ENCODE measurements at regions not wholly inside any gene's neighbourhood (a gene's known extent, or its start where the extent isn't known, plus 50 kb on each side); places are given as distances from the start of the nearest gene placed in this dataset.
"Not testable (repeated sequence)": the region's sequence is repeated elsewhere in the genome, so short reads cannot be mapped to it uniquely, and the experiment has no call there.

DNA sequence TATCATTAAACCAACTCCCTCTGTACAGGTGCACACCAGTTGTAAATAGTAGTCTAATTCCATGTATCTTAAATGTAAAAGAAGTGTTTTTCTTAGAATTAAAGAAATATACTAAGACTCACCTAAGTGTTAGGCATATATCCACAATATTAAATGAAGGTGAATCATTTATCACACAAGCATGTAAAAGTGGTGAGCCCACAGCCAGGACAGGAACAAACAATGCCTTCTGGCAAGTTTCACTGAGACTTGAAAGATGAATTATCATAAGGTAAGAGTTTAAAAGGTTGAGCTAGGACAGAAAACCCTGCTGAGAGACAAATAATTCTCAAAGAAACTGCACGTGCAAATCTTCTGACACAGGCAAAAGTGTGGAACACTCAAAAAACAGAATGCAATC, 832.5 kb downstream of the TAF11L14 start:
- no peak for TF ChIP-seq ZFX (IDR thresholded peaks at IDR 0.05; ENCODE audit: borderline replicate concordance)
- TF ChIP-seq, protein P1, sequence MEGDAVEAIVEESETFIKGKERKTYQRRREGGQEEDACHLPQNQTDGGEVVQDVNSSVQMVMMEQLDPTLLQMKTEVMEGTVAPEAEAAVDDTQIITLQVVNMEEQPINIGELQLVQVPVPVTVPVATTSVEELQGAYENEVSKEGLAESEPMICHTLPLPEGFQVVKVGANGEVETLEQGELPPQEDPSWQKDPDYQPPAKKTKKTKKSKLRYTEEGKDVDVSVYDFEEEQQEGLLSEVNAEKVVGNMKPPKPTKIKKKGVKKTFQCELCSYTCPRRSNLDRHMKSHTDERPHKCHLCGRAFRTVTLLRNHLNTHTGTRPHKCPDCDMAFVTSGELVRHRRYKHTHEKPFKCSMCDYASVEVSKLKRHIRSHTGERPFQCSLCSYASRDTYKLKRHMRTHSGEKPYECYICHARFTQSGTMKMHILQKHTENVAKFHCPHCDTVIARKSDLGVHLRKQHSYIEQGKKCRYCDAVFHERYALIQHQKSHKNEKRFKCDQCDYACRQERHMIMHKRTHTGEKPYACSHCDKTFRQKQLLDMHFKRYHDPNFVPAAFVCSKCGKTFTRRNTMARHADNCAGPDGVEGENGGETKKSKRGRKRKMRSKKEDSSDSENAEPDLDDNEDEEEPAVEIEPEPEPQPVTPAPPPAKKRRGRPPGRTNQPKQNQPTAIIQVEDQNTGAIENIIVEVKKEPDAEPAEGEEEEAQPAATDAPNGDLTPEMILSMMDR (IDR thresholded peaks at IDR 0.05): no peak
- no peak overlapping the region for H3K27ac ChIP-seq

DNA sequence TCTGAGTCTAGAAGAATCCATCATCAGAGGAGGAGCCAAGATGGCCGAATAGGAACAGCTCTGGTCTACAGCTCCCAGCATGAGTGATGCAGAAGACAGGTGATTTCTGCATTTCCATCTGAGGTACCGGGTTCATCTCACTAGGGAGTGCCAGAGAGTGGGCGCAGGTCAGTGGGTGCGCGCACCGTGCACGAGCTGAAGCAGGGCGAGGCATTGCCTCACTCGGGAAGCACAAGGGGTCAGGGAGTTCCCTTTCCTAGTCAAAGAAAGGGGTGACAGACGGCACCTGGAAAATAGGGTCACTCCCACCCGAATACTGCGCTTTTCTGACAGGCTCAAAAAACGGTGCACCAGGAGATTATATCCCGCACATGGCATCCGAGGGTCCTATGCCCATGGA, 837.5 kb downstream of the TAF11L14 start:
- H3K27ac ChIP-seq: not testable (repeated sequence)

DNA sequence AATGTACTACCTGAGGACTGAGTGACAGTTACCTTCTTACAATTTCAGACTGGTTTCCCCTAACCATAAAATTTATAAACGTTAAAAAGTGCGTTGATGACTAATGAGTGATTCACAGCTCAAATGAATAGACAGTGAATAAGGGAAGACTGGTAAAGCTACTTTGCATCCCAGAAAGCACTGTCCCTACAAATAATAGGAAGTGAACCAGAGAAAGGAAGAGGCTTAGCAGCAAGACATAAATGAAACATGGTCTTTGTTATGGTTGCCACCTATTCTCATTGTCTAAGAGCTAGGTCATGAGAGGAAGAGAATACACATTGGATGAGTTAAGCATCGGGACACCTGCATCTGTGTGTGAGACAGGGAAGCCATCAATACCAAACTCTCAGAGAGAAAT, 849.2 kb downstream of the TAF11L14 start:
- TF ChIP-seq, protein P1 (IDR thresholded peaks at IDR 0.05): no peak
- TF ChIP-seq ZFX (IDR thresholded peaks at IDR 0.05; ENCODE audit: borderline replicate concordance): no peak
- no peak overlapping the region for H3K27ac ChIP-seq

DNA sequence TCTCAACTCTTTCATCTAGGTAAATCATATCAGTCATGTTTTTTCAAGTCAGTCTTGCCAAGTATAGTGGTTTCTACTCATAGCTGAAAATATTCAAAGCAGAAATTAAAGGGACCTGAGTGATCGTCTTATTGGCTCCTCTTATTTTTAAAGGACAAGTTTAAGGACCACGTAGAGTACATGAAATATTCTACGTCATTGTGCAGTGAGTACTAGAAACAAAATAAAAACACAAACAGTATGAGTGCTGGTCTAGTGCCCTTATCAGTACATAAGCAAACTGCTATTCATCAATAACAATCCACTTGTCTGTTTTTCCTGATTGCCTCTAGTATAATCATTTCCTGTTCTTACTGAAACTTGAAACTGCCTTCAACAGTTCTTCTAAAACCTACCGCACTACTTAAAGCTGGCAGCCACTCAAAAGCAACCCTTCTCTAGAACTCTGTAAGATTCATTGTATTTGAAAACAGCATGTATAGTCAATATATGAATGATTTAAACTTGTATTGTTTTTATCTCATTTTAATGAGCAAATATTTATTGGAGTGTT, 853.7 kb downstream of the TAF11L14 start:
- no peak overlapping the region for H3K27ac ChIP-seq
- no peak for TF ChIP-seq ZFX (IDR thresholded peaks at IDR 0.05; ENCODE audit: borderline replicate concordance)
- TF ChIP-seq, protein P1 (IDR thresholded peaks at IDR 0.05): no peak

DNA sequence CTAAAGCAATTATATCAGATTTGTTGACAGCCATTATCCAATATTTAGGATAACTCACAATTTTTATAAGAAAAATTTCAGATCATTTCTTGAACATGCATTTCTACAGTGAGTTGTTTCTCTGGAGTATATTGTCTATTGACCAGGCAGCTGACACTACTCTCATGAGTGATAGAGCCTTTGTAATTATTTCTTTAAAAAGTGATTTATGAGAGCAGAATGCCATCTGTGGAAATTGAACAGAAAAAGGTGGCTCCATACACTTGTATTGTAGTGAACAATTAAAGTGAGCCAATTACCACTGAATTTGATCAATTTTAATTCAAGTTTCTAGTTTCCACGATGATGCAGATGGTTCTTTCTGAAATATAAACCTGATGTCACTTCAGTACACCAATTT, 855.4 kb downstream of the TAF11L14 start:
- H3K27ac ChIP-seq: no peak overlapping the region
- TF ChIP-seq, protein P1 (IDR thresholded peaks at IDR 0.05): no peak
- no peak for TF ChIP-seq ZFX (IDR thresholded peaks at IDR 0.05; ENCODE audit: borderline replicate concordance)

DNA sequence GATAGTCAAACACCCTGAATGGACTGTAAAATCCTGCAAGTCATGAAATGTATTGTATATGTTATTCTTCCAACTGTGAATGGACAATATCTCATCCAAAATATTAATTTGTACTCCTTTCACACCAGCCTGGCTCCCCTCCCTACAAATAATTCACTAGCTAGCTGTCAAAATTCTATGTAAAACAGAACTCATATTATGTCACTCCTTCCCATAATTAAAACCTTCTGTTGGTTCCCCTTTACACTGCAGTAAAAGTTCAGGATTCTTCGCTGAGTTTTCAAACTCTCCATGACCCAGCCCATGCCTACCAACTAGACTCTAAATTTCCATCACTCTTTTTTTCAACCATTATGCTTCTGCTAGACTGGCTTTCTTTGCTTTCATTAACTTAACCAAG, 857.1 kb downstream of the TAF11L14 start:
- no peak overlapping the region for H3K27ac ChIP-seq
- TF ChIP-seq, protein P1 (IDR thresholded peaks at IDR 0.05): no peak
- no peak for TF ChIP-seq ZFX (IDR thresholded peaks at IDR 0.05; ENCODE audit: borderline replicate concordance)

DNA sequence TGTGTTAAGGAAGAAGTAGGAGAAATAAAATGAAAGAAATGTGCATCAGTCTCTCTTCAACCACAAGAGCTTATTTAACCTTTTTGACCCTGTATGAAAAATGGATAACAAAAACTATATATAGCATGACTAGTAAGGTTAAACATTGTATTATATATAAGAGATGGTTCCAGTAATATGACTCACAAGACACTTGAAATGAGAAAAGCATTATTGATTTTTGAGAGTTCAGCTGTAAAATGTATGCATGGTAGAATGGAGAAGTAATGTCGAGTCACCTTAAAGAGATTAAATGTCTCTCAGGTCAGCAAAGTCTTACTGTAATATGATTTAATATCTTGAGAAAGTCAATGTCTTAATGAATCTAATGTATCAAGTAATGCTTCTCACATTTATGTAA, 860.9 kb downstream of the TAF11L14 start:
- no peak overlapping the region for H3K27ac ChIP-seq
- TF ChIP-seq, protein P1 (IDR thresholded peaks at IDR 0.05): no peak
- TF ChIP-seq ZFX (IDR thresholded peaks at IDR 0.05; ENCODE audit: borderline replicate concordance): no peak

DNA sequence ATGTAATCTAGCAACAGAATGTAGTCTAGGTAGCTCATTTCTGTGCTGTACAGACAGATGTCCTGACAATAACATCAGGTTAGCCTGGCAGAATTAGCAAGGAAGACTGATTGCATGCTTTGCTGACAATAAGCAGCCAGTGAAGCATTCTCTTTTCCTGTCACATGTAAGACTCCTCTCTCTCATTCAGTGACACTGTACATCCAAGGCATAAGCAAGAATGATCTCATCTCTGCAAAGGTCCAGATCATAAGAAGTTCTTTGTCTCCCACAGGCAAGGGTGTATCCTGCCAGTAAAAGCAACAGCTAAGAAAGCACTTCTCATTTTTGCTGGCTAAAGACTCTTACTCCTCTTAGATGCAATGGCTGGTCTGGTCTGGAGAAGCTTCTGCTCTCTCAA, 861.8 kb downstream of the TAF11L14 start:
- no peak overlapping the region for H3K27ac ChIP-seq
- TF ChIP-seq, protein P1 (IDR thresholded peaks at IDR 0.05): no peak
- TF ChIP-seq ZFX (IDR thresholded peaks at IDR 0.05; ENCODE audit: borderline replicate concordance): no peak

Data from 22Rv1 (cell line).